ENCODE measurements at regions not wholly inside any gene's neighbourhood (a gene's known extent, or its start where the extent isn't known, plus 50 kb on each side); places are given as distances from the start of the nearest gene placed in this dataset.
"Not testable (repeated sequence)": the region's sequence is repeated elsewhere in the genome, so short reads cannot be mapped to it uniquely, and the experiment has no call there.

- no peaks in the 10 kb centered on the region for H3K27me3 Mint-ChIP-seq
- H3K9me3 Mint-ChIP-seq, result peaks cover 6 to 32% (median 16%) of the 10 kb centered on the region in 7 donors
- no peak for ATAC-seq (ENCODE audit: low read depth in 2 of 2)
- H3K4me1 Mint-ChIP-seq, result no peaks in the 10 kb centered on the region
- no peak overlapping the region for H3K4me3 Mint-ChIP-seq
- H3K27ac Mint-ChIP-seq, result no peak overlapping the region
- DNase-seq, result no peak
- no peaks in the 10 kb centered on the region for H3K36me3 Mint-ChIP-seq
Observed at GRCh38 chr2:17401096-17401495, 117.1 kb downstream of the RAD51AP2 start.

- DNase-seq (no peak), ATAC-seq (ENCODE audit: low read depth in 2 of 2) (no peak)
- H3K4me1 Mint-ChIP-seq, result no peaks in the 10 kb centered on the region
- H3K4me3 Mint-ChIP-seq, result no peak overlapping the region
- H3K9me3 Mint-ChIP-seq, result peaks cover 6 to 21% (median 8%) of the 10 kb centered on the region in 7 donors
- H3K27me3 Mint-ChIP-seq, result no peaks in the 10 kb centered on the region
- no peaks in the 10 kb centered on the region for H3K36me3 Mint-ChIP-seq
- H3K27ac Mint-ChIP-seq, result no peak overlapping the region
Observed at GRCh38 chr2:17398770-17399169, 119.5 kb downstream of the RAD51AP2 start.

- H3K9me3 Mint-ChIP-seq, result peaks cover 0 to 12% (median 4%) of the 10 kb centered on the region in 7 donors
- no peak for DNase-seq
- no peaks in the 10 kb centered on the region for H3K27me3 Mint-ChIP-seq
- no peak overlapping the region for H3K27ac Mint-ChIP-seq
- no peaks in the 10 kb centered on the region for H3K4me1 Mint-ChIP-seq
- ATAC-seq (ENCODE audit: low read depth in 2 of 2), result no peak
- no peaks in the 10 kb centered on the region for H3K36me3 Mint-ChIP-seq
- no peak overlapping the region for H3K4me3 Mint-ChIP-seq
Observed at GRCh38 chr2:17388798-17389197, 129.4 kb downstream of the RAD51AP2 start.

- no peaks in the 10 kb centered on the region for H3K4me1 Mint-ChIP-seq
- ATAC-seq (ENCODE audit: low read depth in 2 of 2), result no peak
- H3K36me3 Mint-ChIP-seq, result no peaks in the 10 kb centered on the region
- peaks cover 0 to 12% (median 4%) of the 10 kb centered on the region in 7 donors for H3K9me3 Mint-ChIP-seq
- H3K4me3 Mint-ChIP-seq, result no peak overlapping the region
- no peak overlapping the region for H3K27ac Mint-ChIP-seq
- H3K27me3 Mint-ChIP-seq, result no peaks in the 10 kb centered on the region
- DNase-seq, result no peak
Observed at GRCh38 chr2:17387591-17387990, 130.6 kb downstream of the RAD51AP2 start.

GRCh38 chr2:17386771-17387170 is 131.5 kb downstream of the RAD51AP2 start:
- DNase-seq (no peak), ATAC-seq (ENCODE audit: low read depth in 2 of 2) (no peak)
- Mint-ChIP-seq H3K9me3 (peaks cover 0 to 6% (median 1%) of the 10 kb centered on the region in 7 donors), H3K4me1 (no peaks in the 10 kb centered on the region), H3K27ac (no peak overlapping the region), H3K4me3 (no peak overlapping the region), H3K27me3 (no peaks in the 10 kb centered on the region), H3K36me3 (no peaks in the 10 kb centered on the region)

- Mint-ChIP-seq H3K27me3 (peaks cover 0 to 8% (median 0%) of the 10 kb centered on the region in 3 donors), H3K9me3 (peaks cover 0 to 6% (median 1%) of the 10 kb centered on the region in 7 donors), H3K27ac (peak overlapping the region in 1 of 6 donors; percentile 45), H3K4me1 (no peaks in the 10 kb centered on the region), H3K4me3 (no peak overlapping the region), H3K36me3 (no peaks in the 10 kb centered on the region)
- DNase-seq (no peak), ATAC-seq (ENCODE audit: low read depth in 2 of 2) (no peak)
Observed at GRCh38 chr2:17380003-17380402, 138.2 kb downstream of the RAD51AP2 start.

GRCh38 chr2:17375262-17375661 is 143.0 kb downstream of the RAD51AP2 start:
- Mint-ChIP-seq H3K4me3 (no peak overlapping the region), H3K27ac (no peak overlapping the region), H3K36me3 (no peaks in the 10 kb centered on the region), H3K4me1 (no peaks in the 10 kb centered on the region), H3K9me3 (peaks cover 0 to 9% (median 6%) of the 10 kb centered on the region in 7 donors), H3K27me3 (peaks cover 0 to 14% (median 0%) of the 10 kb centered on the region in 3 donors)
- ATAC-seq (ENCODE audit: low read depth in 2 of 2), result no peak
- no peak for DNase-seq

GRCh38 chr2:17373741-17374140 is 144.5 kb downstream of the RAD51AP2 start:
- peaks cover 6 to 13% (median 9%) of the 10 kb centered on the region in 7 donors for H3K9me3 Mint-ChIP-seq
- ATAC-seq (ENCODE audit: low read depth in 2 of 2) (no peak), DNase-seq (no peak)
- H3K27me3 Mint-ChIP-seq, result peaks cover 0 to 8% (median 5%) of the 10 kb centered on the region in 3 donors
- H3K36me3 Mint-ChIP-seq, result peaks cover 0 to 6% of the 10 kb centered on the region in 2 donors
- H3K4me3 Mint-ChIP-seq, result no peak overlapping the region
- H3K27ac Mint-ChIP-seq, result no peak overlapping the region
- no peaks in the 10 kb centered on the region for H3K4me1 Mint-ChIP-seq

GRCh38 chr2:17373041-17373440 is 145.2 kb downstream of the RAD51AP2 start:
- no peak for DNase-seq
- no peak overlapping the region for H3K4me3 Mint-ChIP-seq
- peaks cover 6 to 13% (median 9%) of the 10 kb centered on the region in 7 donors for H3K9me3 Mint-ChIP-seq
- H3K36me3 Mint-ChIP-seq, result peaks cover 0 to 6% of the 10 kb centered on the region in 2 donors
- no peaks in the 10 kb centered on the region for H3K4me1 Mint-ChIP-seq
- H3K27me3 Mint-ChIP-seq, result peaks cover 0 to 8% (median 5%) of the 10 kb centered on the region in 3 donors
- ATAC-seq (ENCODE audit: low read depth in 2 of 2), result no peak
- H3K27ac Mint-ChIP-seq, result no peak overlapping the region

GRCh38 chr2:17363846-17364245 is 154.4 kb downstream of the RAD51AP2 start:
- Mint-ChIP-seq H3K36me3 (peaks cover 0 to 7% of the 10 kb centered on the region in 2 donors), H3K4me1 (no peaks in the 10 kb centered on the region), H3K4me3 (no peak overlapping the region), H3K27me3 (peaks cover 0 to 8% (median 0%) of the 10 kb centered on the region in 3 donors), H3K27ac (no peak overlapping the region), H3K9me3 (peaks cover 5 to 15% (median 9%) of the 10 kb centered on the region in 7 donors)
- DNase-seq (no peak), ATAC-seq (ENCODE audit: low read depth in 2 of 2) (no peak)

GRCh38 chr2:17362956-17363355 is 155.3 kb downstream of the RAD51AP2 start:
- peaks cover 0 to 8% (median 0%) of the 10 kb centered on the region in 3 donors for H3K27me3 Mint-ChIP-seq
- H3K36me3 Mint-ChIP-seq, result peaks cover 0 to 7% of the 10 kb centered on the region in 2 donors
- ATAC-seq (ENCODE audit: low read depth in 2 of 2) (no peak), DNase-seq (no peak)
- peaks cover 5 to 15% (median 9%) of the 10 kb centered on the region in 7 donors for H3K9me3 Mint-ChIP-seq
- H3K4me3 Mint-ChIP-seq, result no peak overlapping the region
- no peaks in the 10 kb centered on the region for H3K4me1 Mint-ChIP-seq
- no peak overlapping the region for H3K27ac Mint-ChIP-seq

GRCh38 chr2:17355608-17356329 is 162.5 kb downstream of the RAD51AP2 start:
- H3K27ac Mint-ChIP-seq, result no peak overlapping the region
- DNase-seq (no peak), ATAC-seq (ENCODE audit: low read depth in 2 of 2) (no peak)
- no peak overlapping the region for H3K4me3 Mint-ChIP-seq
- peaks cover 0 to 3% of the 10 kb centered on the region in 2 donors for H3K36me3 Mint-ChIP-seq
- H3K27me3 Mint-ChIP-seq, result peaks cover 0 to 3% (median 0%) of the 10 kb centered on the region in 3 donors
- H3K4me1 Mint-ChIP-seq, result no peaks in the 10 kb centered on the region
- H3K9me3 Mint-ChIP-seq, result peaks cover 0 to 11% (median 5%) of the 10 kb centered on the region in 7 donors

GRCh38 chr2:17353263-17353662 is 165.0 kb downstream of the RAD51AP2 start:
- no peaks in the 10 kb centered on the region for H3K4me1 Mint-ChIP-seq
- no peaks in the 10 kb centered on the region for H3K36me3 Mint-ChIP-seq
- DNase-seq (no peak), ATAC-seq (ENCODE audit: low read depth in 2 of 2) (no peak)
- H3K4me3 Mint-ChIP-seq, result no peak overlapping the region
- H3K9me3 Mint-ChIP-seq, result peaks cover 0 to 13% (median 7%) of the 10 kb centered on the region in 7 donors
- no peaks in the 10 kb centered on the region for H3K27me3 Mint-ChIP-seq
- H3K27ac Mint-ChIP-seq, result no peak overlapping the region

- ATAC-seq (ENCODE audit: low read depth in 2 of 2); H3K27me3 Mint-ChIP-seq; DNase-seq; H3K36me3 Mint-ChIP-seq; H3K4me3 Mint-ChIP-seq; H3K4me1 Mint-ChIP-seq; H3K9me3 Mint-ChIP-seq; H3K27ac Mint-ChIP-seq: not testable (repeated sequence)
Observed at GRCh38 chr2:17342692-17343091, 175.5 kb downstream of the RAD51AP2 start.

Data from naive B cell (primary cell).